ENCODE measurements at regions not wholly inside any gene's neighbourhood (a gene's known extent, or its start where the extent isn't known, plus 50 kb on each side); places are given as distances from the start of the nearest gene placed in this dataset.
A peak's percentile ranks its signal among the peaks of the same experiment; 100 is the strongest.

DNA sequence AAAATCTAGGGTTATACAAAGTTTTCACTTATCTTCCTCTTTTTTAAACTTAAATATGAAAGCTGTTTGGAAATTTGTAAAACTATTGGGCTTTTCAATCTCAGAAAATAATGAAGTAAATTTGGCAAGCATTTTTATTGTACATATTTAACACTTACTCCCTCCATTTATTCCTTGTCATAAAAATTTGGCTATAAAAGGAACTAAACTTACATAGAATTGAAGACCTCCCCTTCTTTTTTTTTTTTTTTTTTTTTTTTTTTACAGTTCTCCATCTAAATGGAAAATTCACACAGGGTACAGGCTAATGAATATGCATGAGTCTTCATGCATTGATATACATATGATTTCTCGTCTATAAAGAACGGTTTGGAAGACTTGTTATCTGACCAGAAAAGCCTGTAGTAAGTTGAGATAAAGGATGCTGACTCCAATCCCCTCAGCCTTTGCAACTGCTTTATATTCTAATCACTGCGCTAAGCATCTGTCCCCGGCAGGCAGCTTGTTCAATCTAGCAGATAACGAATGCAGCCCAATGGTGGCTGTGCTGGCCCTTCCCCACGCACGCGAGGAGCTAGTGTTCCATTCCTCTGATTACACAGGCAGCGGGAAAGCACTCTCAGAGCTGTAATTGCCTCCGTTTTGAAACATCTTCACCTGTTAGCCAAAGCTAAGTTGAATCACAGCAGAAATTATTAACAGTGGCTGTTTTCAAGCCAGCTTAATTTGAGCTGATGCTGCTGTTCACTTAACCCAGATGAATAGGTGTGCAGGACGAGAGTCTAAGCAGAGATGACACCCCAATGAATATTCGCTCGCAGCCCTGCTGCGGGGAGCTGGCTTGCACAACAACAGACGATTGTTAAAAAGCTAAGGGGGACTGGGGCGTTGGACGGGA lies 453.8 kb upstream of the ZNF608 start:
- Histone ChIP-seq H3K9me3 (ENCODE audit: insufficient read depth, low read length) (no peaks in the 10 kb centered on the region), H3K9ac (ENCODE audit: insufficient read length, low read depth) (no peak overlapping the region), H3K27me3 (ENCODE audit: insufficient read depth, insufficient read length) (no peaks in the 10 kb centered on the region), H3K4me1 (ENCODE audit: insufficient read depth, insufficient read length) (no peaks in the 10 kb centered on the region), H3K4me3 (ENCODE audit: insufficient read length, low read depth) (peak overlapping the region; percentile 27), H3K36me3 (ENCODE audit: insufficient read depth, insufficient read length, low read length) (no peaks in the 10 kb centered on the region)
- DNase-seq (ENCODE audit: low read depth, low spot score): peak; percentile 43
- TF ChIP-seq YY1 (IDR thresholded peaks at IDR 0.05; ENCODE audit: insufficient read depth, insufficient read length): no peak
- TF ChIP-seq ZNF274 (IDR thresholded peaks at IDR 0.05; ENCODE audit: low read depth, low read length): no peak
- no peak for TF ChIP-seq SUZ12 (IDR thresholded peaks at IDR 0.05; ENCODE audit: extremely low read depth, insufficient read depth, insufficient read length)

DNA sequence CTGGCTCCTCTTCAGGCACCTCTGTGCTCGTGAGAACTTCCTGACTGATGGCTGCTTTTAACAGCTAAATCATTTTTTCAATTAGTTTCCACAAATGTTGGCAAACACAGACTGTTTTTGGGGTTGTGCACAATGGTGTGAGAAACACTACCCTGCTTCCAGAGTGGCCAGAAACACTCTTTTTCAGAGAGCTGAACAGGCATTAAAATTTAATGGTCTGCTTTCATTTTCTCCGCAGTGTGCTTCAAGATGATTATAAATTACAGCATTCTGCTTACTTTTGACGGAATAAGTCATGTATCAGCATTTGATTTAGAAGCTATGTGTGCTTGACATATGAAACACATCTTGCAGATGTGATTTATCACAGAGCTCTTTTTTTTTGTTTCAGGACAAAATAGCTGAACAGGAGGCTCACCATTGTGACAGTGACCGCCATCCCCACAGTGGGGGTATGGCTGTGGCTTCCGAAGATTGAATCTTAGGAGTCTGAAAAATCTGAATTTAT lies 454.5 kb upstream of the ZNF608 start:
- Histone ChIP-seq H3K36me3 (ENCODE audit: insufficient read depth, insufficient read length, low read length) (no peaks in the 10 kb centered on the region), H3K27me3 (ENCODE audit: insufficient read depth, insufficient read length) (no peaks in the 10 kb centered on the region), H3K9me3 (ENCODE audit: insufficient read depth, low read length) (no peaks in the 10 kb centered on the region), H3K4me3 (ENCODE audit: insufficient read length, low read depth) (no peak overlapping the region), H3K4me1 (ENCODE audit: insufficient read depth, insufficient read length) (no peaks in the 10 kb centered on the region), H3K9ac (ENCODE audit: insufficient read length, low read depth) (no peak overlapping the region)
- TF ChIP-seq SUZ12 (IDR thresholded peaks at IDR 0.05; ENCODE audit: extremely low read depth, insufficient read depth, insufficient read length) (no peak), ZNF274 (IDR thresholded peaks at IDR 0.05; ENCODE audit: low read depth, low read length) (no peak), YY1 (IDR thresholded peaks at IDR 0.05; ENCODE audit: insufficient read depth, insufficient read length) (no peak)
- DNase-seq (ENCODE audit: low read depth, low spot score): no peak

- TF ChIP-seq SUZ12 (IDR thresholded peaks at IDR 0.05; ENCODE audit: extremely low read depth, insufficient read depth, insufficient read length) (no peak), YY1 (IDR thresholded peaks at IDR 0.05; ENCODE audit: insufficient read depth, insufficient read length) (no peak), ZNF274 (IDR thresholded peaks at IDR 0.05; ENCODE audit: low read depth, low read length) (no peak)
- H3K9ac ChIP-seq (ENCODE audit: insufficient read length, low read depth): no peak overlapping the region
Measured at GRCh38 chr5:125201446-125202052, 455.1 kb upstream of the ZNF608 start.

DNA sequence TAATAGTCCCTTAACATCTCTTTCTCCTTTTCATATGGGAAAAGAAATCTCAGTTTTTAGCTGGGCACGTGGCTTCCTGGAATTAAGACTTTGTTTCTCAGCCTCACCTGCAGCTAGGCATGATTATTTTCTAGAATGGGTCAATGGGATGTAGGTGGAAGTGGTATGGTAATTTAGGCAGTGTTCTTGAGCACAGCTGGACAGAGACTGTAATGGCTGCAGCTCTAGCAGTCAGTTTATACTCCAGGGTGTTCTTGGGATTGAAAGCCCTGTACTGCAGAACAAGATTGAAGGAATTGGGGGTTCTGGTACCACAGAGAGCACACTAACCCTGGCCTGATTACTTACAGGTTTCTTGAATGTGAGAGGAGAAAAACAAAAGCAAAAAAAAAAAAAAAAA lies 455.9 kb upstream of the ZNF608 start:
- H3K9ac ChIP-seq (ENCODE audit: insufficient read length, low read depth): no peak overlapping the region
- H3K4me1 ChIP-seq (ENCODE audit: insufficient read depth, insufficient read length): no peaks in the 10 kb centered on the region
- H3K27me3 ChIP-seq (ENCODE audit: insufficient read depth, insufficient read length): no peaks in the 10 kb centered on the region
- H3K4me3 ChIP-seq (ENCODE audit: insufficient read length, low read depth): no peak overlapping the region
- no peak for TF ChIP-seq SUZ12 (IDR thresholded peaks at IDR 0.05; ENCODE audit: extremely low read depth, insufficient read depth, insufficient read length)
- TF ChIP-seq YY1 (IDR thresholded peaks at IDR 0.05; ENCODE audit: insufficient read depth, insufficient read length): no peak
- no peak for TF ChIP-seq ZNF274 (IDR thresholded peaks at IDR 0.05; ENCODE audit: low read depth, low read length)
- no peak for DNase-seq (ENCODE audit: low read depth, low spot score)
- H3K36me3 ChIP-seq (ENCODE audit: insufficient read depth, insufficient read length, low read length): no peaks in the 10 kb centered on the region
- no peaks in the 10 kb centered on the region for H3K9me3 ChIP-seq (ENCODE audit: insufficient read depth, low read length)

More at GRCh38 chr5:125201446-125202052, 455.1 kb upstream of the ZNF608 start:
- H3K4me1 ChIP-seq (ENCODE audit: insufficient read depth, insufficient read length): no peaks in the 10 kb centered on the region
- H3K9me3 ChIP-seq (ENCODE audit: insufficient read depth, low read length): no peaks in the 10 kb centered on the region
- no peaks in the 10 kb centered on the region for H3K27me3 ChIP-seq (ENCODE audit: insufficient read depth, insufficient read length)
- DNase-seq (ENCODE audit: low read depth, low spot score): no peak
- H3K4me3 ChIP-seq (ENCODE audit: insufficient read length, low read depth): no peak overlapping the region
- no peaks in the 10 kb centered on the region for H3K36me3 ChIP-seq (ENCODE audit: insufficient read depth, insufficient read length, low read length)

DNA sequence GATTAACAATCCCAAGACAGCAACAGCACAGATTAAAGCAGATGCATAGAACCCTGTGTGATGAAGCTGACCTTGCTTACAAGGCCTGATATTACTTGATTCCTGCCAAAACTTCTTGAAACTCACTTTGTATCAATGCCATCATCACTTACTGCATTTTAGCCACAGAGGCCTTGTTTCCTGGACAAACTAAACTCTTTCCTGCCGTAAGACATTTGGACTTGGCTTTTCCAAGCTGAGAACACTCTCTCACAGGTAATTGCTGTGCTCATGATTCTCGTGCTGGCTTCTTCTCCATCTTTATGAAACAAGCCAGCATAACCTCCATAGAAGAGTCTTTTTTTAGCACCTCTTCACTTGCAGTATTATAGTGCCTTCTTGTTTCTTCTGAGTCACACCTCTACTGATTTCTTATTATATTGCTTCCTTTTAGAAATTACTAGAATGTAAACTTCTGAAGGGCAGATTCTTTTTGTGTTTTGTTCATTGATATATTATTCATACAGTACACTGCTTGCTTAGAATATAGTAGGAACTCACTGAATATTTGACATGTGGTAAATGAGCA lies 456.5 kb upstream of the ZNF608 start:
- TF ChIP-seq ZNF274 (IDR thresholded peaks at IDR 0.05; ENCODE audit: low read depth, low read length) (no peak), YY1 (IDR thresholded peaks at IDR 0.05; ENCODE audit: insufficient read depth, insufficient read length) (no peak), SUZ12 (IDR thresholded peaks at IDR 0.05; ENCODE audit: extremely low read depth, insufficient read depth, insufficient read length) (no peak)
- H3K9ac ChIP-seq (ENCODE audit: insufficient read length, low read depth): no peak overlapping the region
- DNase-seq (ENCODE audit: low read depth, low spot score): no peak
- no peaks in the 10 kb centered on the region for H3K36me3 ChIP-seq (ENCODE audit: insufficient read depth, insufficient read length, low read length)
- H3K4me1 ChIP-seq (ENCODE audit: insufficient read depth, insufficient read length): no peaks in the 10 kb centered on the region
- no peaks in the 10 kb centered on the region for H3K9me3 ChIP-seq (ENCODE audit: insufficient read depth, low read length)
- H3K27me3 ChIP-seq (ENCODE audit: insufficient read depth, insufficient read length): no peaks in the 10 kb centered on the region
- no peak overlapping the region for H3K4me3 ChIP-seq (ENCODE audit: insufficient read length, low read depth)

DNA sequence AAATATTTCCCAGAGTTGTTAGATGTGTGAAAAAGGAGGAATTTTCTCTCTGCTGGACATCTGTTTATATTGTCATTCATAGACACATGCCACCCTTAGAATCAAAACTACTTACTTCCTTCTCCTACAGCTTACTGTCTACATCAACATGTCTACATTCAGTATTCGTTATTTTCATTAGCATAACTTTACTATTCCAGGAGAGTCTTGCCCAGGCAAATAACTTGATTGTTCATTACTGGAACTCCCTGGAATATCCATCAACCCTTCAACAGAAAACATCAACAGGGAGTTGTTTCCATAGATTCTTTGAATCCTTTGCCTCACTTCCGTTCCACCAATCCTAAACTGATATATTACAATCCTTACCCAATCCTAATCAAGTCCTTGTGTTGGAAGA lies 457.5 kb upstream of the ZNF608 start:
- H3K9ac ChIP-seq (ENCODE audit: insufficient read length, low read depth): no peak overlapping the region
- H3K4me3 ChIP-seq (ENCODE audit: insufficient read length, low read depth): no peak overlapping the region
- no peaks in the 10 kb centered on the region for H3K9me3 ChIP-seq (ENCODE audit: insufficient read depth, low read length)
- H3K4me1 ChIP-seq (ENCODE audit: insufficient read depth, insufficient read length): no peaks in the 10 kb centered on the region
- DNase-seq (ENCODE audit: low read depth, low spot score): no peak
- H3K27me3 ChIP-seq (ENCODE audit: insufficient read depth, insufficient read length): no peaks in the 10 kb centered on the region
- no peak for TF ChIP-seq SUZ12 (IDR thresholded peaks at IDR 0.05; ENCODE audit: extremely low read depth, insufficient read depth, insufficient read length)
- TF ChIP-seq ZNF274 (IDR thresholded peaks at IDR 0.05; ENCODE audit: low read depth, low read length): no peak
- TF ChIP-seq YY1 (IDR thresholded peaks at IDR 0.05; ENCODE audit: insufficient read depth, insufficient read length): no peak
- H3K36me3 ChIP-seq (ENCODE audit: insufficient read depth, insufficient read length, low read length): no peaks in the 10 kb centered on the region
